ENCODE measurements at regions not wholly inside any gene's neighbourhood (a gene's known extent, or its start where the extent isn't known, plus 50 kb on each side); places are given as distances from the start of the nearest gene placed in this dataset.

DNA sequence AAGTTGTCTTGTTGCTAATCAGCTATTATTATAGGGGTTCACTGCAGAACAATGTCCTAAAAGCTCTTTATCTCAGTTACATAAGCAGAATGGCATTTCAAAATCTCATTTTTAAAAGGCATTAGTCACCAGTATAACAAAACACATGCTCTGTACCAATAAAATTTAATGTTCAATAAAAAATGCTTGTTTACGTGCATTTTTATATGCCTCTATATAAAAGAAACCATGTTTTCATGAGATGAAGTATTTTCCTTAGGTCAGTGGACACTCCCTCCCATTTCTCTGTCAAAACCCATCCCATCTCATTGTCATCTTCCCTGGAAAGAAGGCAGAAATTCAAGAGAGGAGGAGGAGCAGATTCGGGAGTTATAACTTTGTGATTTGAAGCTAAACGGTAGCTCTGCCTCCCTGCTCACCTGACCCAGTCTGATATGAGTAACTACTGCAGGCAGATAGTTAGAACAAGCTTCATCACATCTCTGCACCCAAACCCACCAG, 231.9 kb upstream of the SIX2 start:
- H3K27me3 ChIP-seq (replicated peaks; ENCODE audit: insufficient read depth), result no peaks in the 10 kb centered on the region
- peaks cover 13 to 47% of the 10 kb centered on the region in 2 donors for H3K4me1 ChIP-seq (ENCODE audit: control insufficient read depth in 1 of 2, low read depth in 2 of 2)
- peak overlapping the region; percentile 74 to 82 for H3K27ac ChIP-seq
- DNase-seq (ENCODE audit: low spot score) (no peak), ATAC-seq (ENCODE audit: insufficient number of reproducible peaks, low FRiP score, low read depth) (no peak)
- no peaks in the 10 kb centered on the region for H3K36me3 ChIP-seq
- no peak overlapping the region for H3K4me3 ChIP-seq
- TF ChIP-seq, protein P1, sequence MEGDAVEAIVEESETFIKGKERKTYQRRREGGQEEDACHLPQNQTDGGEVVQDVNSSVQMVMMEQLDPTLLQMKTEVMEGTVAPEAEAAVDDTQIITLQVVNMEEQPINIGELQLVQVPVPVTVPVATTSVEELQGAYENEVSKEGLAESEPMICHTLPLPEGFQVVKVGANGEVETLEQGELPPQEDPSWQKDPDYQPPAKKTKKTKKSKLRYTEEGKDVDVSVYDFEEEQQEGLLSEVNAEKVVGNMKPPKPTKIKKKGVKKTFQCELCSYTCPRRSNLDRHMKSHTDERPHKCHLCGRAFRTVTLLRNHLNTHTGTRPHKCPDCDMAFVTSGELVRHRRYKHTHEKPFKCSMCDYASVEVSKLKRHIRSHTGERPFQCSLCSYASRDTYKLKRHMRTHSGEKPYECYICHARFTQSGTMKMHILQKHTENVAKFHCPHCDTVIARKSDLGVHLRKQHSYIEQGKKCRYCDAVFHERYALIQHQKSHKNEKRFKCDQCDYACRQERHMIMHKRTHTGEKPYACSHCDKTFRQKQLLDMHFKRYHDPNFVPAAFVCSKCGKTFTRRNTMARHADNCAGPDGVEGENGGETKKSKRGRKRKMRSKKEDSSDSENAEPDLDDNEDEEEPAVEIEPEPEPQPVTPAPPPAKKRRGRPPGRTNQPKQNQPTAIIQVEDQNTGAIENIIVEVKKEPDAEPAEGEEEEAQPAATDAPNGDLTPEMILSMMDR (IDR thresholded peaks at IDR 0.05), result no peak
- no peaks in the 10 kb centered on the region for H3K9me3 ChIP-seq

DNA sequence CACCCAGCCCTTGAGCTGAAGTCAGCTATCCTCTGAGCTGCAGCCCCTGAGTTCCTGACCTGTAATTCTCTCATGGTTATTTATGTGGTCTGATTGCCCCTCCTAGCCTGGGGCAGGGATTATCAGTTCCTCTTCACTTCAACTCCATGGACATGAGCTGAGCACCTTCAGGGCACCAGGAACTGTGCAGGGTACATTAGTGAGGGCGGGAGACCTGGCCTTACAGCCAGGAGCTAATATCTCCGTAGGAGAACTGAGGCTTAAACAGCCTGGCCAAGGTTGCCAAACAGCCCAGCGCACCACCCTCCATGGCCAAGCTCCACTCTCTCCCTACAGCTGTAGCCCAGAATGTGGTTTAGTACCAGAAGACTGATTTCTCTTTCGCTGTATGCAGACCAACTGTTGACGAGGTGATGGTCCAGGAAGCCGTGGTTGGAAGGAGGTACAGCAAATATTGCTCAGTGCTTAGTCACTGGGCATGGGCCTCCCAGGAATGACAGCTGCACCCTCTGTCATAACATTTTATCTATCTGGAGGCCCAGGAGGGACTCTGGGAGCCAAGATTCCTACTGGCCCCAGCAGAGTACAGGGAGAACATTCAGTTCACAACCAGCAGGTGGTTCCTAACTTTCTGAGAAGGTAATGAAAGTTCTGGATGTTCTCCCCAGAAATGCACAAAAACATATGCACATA, 228.7 kb upstream of the SIX2 start:
- Histone ChIP-seq H3K9me3 (no peaks in the 10 kb centered on the region), H3K36me3 (no peaks in the 10 kb centered on the region), H3K27ac (peak overlapping the region; percentile 20 to 47), H3K4me3 (no peak overlapping the region), H3K27me3 (replicated peaks; ENCODE audit: insufficient read depth) (no peaks in the 10 kb centered on the region), H3K4me1 (ENCODE audit: control insufficient read depth in 1 of 2, low read depth in 2 of 2) (peaks cover 13 to 46% of the 10 kb centered on the region in 2 donors)
- TF ChIP-seq, protein P1 (IDR thresholded peaks at IDR 0.05), result peak; percentile 46
- DNase-seq (ENCODE audit: low spot score), result no peak
- ATAC-seq (ENCODE audit: insufficient number of reproducible peaks, low FRiP score, low read depth), result no peak

DNA sequence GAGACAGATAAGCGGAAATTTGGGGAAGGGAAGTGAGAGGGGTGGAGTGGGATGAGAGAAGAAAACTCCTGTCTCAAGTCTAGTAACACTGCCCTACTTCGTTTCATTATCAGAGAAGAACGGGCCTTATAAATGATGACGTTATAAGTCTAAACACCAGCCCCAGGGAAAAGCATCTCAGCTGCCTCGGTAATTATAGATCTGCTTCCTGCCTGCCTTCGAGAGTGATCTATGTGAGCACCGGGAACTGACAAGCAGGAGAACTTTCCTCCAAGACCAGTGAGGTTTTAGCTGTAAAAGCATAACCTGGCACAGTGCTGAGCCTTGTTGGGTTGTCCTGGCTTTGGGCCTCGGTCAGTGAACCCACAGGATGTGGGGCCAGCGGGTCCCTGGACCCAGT, 227.9 kb upstream of the SIX2 start:
- peaks cover 13 to 37% of the 10 kb centered on the region in 2 donors for H3K4me1 ChIP-seq (ENCODE audit: control insufficient read depth in 1 of 2, low read depth in 2 of 2)
- no peaks in the 10 kb centered on the region for H3K36me3 ChIP-seq
- H3K9me3 ChIP-seq, result no peaks in the 10 kb centered on the region
- no peak for ATAC-seq (ENCODE audit: insufficient number of reproducible peaks, low FRiP score, low read depth)
- TF ChIP-seq, protein P1 (IDR thresholded peaks at IDR 0.05), result no peak
- peak overlapping the region in 1 of 2 donors; percentile 47 for H3K27ac ChIP-seq
- no peak overlapping the region for H3K4me3 ChIP-seq
- no peaks in the 10 kb centered on the region for H3K27me3 ChIP-seq (replicated peaks; ENCODE audit: insufficient read depth)
- no peak for DNase-seq (ENCODE audit: low spot score)

DNA sequence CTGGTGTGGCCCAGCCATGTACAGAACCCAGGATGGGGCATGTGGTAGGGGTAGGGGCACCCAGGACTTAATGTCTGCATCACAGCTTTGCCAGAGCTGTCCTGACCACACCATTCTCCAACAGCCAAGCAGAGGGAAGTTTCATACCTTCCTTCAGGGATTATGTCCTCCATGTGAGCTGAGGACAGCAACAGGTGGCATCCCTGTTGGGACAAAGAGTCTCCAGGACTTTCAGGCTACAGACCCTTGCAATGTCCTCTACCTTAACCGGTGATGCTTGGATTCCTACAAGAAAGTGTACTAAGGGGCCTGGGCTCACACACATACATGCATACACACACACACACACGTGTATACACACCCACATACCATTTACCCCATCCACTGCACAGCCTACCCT, 227.0 kb upstream of the SIX2 start:
- H3K27ac ChIP-seq, result no peak overlapping the region

DNA sequence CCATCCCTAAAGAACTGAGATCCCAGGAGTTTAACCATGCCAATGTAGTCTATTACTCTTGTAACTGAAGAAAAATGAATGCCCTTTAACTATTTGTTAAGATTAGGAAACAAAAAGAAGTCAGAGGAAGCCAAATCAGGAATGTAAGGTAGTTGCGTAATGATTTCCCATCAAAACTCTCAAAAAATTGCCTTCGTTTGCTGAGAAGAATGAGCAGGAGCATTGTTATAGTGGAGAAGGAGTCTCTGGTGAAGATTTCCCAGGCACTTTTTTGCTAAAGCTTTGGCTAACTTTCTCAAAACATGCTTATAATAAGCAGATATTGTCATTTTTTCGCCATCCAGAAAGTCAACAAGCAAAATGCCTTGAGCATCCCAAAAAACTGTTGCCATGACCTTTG, 224.0 kb upstream of the SIX2 start:
- Histone ChIP-seq H3K9me3 (no peaks in the 10 kb centered on the region), H3K27ac (no peak overlapping the region), H3K36me3 (no peaks in the 10 kb centered on the region), H3K27me3 (replicated peaks; ENCODE audit: insufficient read depth) (no peaks in the 10 kb centered on the region), H3K4me1 (ENCODE audit: control insufficient read depth in 1 of 2, low read depth in 2 of 2) (peaks cover 0 to 37% of the 10 kb centered on the region in 2 donors), H3K4me3 (no peak overlapping the region)
- DNase-seq (ENCODE audit: low spot score), result no peak
- no peak for ATAC-seq (ENCODE audit: insufficient number of reproducible peaks, low FRiP score, low read depth)
- TF ChIP-seq, protein P1 (IDR thresholded peaks at IDR 0.05), result no peak

More for the DNA sequence above, 227.0 kb upstream of the SIX2 start:
- Histone ChIP-seq H3K9me3 (no peaks in the 10 kb centered on the region), H3K4me1 (ENCODE audit: control insufficient read depth in 1 of 2, low read depth in 2 of 2) (peaks cover 6 to 29% of the 10 kb centered on the region in 2 donors), H3K27me3 (replicated peaks; ENCODE audit: insufficient read depth) (no peaks in the 10 kb centered on the region), H3K36me3 (no peaks in the 10 kb centered on the region), H3K4me3 (no peak overlapping the region)
- TF ChIP-seq, protein P1 (IDR thresholded peaks at IDR 0.05), result no peak
- ATAC-seq (ENCODE audit: insufficient number of reproducible peaks, low FRiP score, low read depth), result no peak
- no peak for DNase-seq (ENCODE audit: low spot score)

Data from thoracic aorta (tissue), 2 donors.